ENCODE measurements at regions not wholly inside any gene's neighbourhood (a gene's known extent, or its start where the extent isn't known, plus 50 kb on each side); places are given as distances from the start of the nearest gene placed in this dataset.

DNA sequence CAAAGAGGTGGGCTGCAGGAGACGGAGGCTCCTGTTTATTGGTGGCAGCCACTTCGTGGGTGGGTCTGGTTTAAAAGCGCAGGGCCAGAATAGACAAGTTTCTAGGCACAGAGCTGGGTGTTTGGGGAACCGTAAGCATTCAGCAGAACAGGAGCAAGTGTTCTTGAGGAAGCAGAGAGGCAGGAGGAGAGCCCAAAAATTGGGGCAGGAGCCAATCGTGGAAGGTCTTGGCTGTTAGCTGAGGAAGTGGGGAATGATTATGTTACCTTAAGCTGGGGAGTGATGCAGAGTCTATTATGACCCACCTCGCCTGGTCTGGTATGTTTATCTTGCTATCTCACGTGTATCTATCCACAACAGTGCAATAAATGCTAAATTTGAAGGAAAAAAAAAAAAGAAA lies 64.3 kb upstream of the ATL2 start:
- Histone ChIP-seq H3K9me3 (no peaks in the 10 kb centered on the region), H3K27ac (no peak overlapping the region), H3K4me1 (ENCODE audit: control insufficient read depth in 1 of 2, low read depth in 2 of 2) (peaks cover 11 to 21% of the 10 kb centered on the region in 2 donors), H3K4me3 (no peak overlapping the region), H3K27me3 (replicated peaks; ENCODE audit: insufficient read depth) (no peaks in the 10 kb centered on the region), H3K36me3 (no peaks in the 10 kb centered on the region)
- DNase-seq (ENCODE audit: low spot score) (no peak), ATAC-seq (ENCODE audit: insufficient number of reproducible peaks, low FRiP score, low read depth) (no peak)
- TF ChIP-seq, protein P1, sequence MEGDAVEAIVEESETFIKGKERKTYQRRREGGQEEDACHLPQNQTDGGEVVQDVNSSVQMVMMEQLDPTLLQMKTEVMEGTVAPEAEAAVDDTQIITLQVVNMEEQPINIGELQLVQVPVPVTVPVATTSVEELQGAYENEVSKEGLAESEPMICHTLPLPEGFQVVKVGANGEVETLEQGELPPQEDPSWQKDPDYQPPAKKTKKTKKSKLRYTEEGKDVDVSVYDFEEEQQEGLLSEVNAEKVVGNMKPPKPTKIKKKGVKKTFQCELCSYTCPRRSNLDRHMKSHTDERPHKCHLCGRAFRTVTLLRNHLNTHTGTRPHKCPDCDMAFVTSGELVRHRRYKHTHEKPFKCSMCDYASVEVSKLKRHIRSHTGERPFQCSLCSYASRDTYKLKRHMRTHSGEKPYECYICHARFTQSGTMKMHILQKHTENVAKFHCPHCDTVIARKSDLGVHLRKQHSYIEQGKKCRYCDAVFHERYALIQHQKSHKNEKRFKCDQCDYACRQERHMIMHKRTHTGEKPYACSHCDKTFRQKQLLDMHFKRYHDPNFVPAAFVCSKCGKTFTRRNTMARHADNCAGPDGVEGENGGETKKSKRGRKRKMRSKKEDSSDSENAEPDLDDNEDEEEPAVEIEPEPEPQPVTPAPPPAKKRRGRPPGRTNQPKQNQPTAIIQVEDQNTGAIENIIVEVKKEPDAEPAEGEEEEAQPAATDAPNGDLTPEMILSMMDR (IDR thresholded peaks at IDR 0.05): no peak

DNA sequence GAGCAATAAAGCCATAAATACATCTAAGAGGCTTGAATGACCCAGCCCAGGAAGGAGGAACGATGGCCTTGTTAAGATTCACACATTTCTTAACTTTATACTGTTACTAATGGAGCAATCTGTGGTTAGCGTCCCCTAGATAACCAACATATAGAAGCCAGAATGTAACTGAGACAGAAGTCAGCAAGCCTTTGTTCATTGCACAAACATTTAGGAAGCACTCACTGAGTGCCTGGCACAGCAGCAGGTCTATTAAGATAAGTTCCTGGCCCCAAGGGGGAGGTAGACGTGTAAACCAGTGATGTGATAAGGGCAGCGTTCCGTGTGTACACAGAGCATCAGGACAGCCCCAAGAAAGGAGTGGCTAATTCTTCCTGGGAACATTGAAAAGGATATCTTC lies 63.6 kb upstream of the ATL2 start:
- Histone ChIP-seq H3K9me3 (no peaks in the 10 kb centered on the region), H3K4me3 (no peak overlapping the region), H3K4me1 (ENCODE audit: control insufficient read depth in 1 of 2, low read depth in 2 of 2) (peaks cover 11 to 21% of the 10 kb centered on the region in 2 donors), H3K36me3 (no peaks in the 10 kb centered on the region), H3K27ac (no peak overlapping the region), H3K27me3 (replicated peaks; ENCODE audit: insufficient read depth) (no peaks in the 10 kb centered on the region)
- TF ChIP-seq, protein P1 (IDR thresholded peaks at IDR 0.05): no peak
- no peak for ATAC-seq (ENCODE audit: insufficient number of reproducible peaks, low FRiP score, low read depth)
- no peak for DNase-seq (ENCODE audit: low spot score)

DNA sequence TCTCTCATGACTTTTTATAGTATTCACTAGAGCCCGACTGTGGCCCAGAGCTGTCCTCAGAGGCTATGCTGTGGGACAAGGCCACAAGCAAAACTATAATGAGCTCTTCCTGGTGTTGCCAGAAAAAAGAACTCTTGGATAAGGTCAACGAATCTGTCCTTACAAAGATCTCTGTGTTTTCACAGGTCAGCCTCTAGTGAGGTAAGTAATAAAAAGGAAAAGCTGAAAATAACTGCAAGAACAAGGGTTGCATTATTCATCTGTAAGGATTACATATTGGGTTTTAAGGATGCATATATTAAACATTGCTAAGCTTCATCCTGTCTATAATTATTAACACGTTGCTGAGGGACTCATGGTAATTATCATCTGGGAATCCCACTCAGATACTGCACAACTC lies 62.8 kb upstream of the ATL2 start:
- TF ChIP-seq, protein P1 (IDR thresholded peaks at IDR 0.05): no peak
- ATAC-seq (ENCODE audit: insufficient number of reproducible peaks, low FRiP score, low read depth) (no peak), DNase-seq (ENCODE audit: low spot score) (no peak)
- no peaks in the 10 kb centered on the region for H3K27me3 ChIP-seq (replicated peaks; ENCODE audit: insufficient read depth)
- peaks cover 11 to 21% of the 10 kb centered on the region in 2 donors for H3K4me1 ChIP-seq (ENCODE audit: control insufficient read depth in 1 of 2, low read depth in 2 of 2)
- no peak overlapping the region for H3K27ac ChIP-seq
- no peak overlapping the region for H3K4me3 ChIP-seq
- H3K9me3 ChIP-seq: no peaks in the 10 kb centered on the region
- H3K36me3 ChIP-seq: no peaks in the 10 kb centered on the region

DNA sequence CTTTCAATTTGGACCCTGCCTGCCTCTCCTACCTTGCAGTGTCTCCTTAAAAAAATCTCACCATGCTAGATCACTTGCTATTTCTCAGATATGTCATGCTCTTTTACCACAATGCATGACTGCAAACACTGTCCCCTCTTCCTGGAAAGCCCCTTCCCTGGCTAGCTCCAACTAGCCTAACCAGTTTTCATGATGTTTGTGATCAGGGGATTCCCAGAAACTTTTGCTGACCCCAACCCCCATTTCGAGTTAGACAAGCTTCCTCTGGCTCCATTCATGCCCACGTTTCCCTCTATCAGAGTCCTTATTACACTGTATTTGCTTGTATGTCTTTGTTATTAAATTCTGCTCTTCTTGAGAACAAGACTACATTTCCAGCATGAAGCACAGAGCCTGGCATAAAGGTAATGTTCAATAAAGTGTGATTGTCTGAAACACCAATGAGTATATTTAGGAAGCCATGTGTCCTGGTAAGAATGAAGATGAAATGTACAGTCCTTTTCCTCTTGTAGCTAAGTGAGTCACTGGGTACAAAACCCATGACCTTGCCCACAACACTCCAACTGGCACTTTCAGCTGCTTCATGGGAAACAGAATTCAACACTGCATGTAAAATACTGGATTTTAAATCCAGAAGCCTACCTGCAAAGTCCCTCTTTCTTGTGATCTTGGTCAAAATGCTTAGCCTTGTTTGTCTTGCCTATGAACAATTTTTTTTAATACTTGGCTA lies 62.0 kb upstream of the ATL2 start:
- ATAC-seq (ENCODE audit: insufficient number of reproducible peaks, low FRiP score, low read depth): no peak
- Histone ChIP-seq H3K27ac (no peak overlapping the region), H3K36me3 (no peaks in the 10 kb centered on the region), H3K4me3 (no peak overlapping the region), H3K9me3 (no peaks in the 10 kb centered on the region), H3K4me1 (ENCODE audit: control insufficient read depth in 1 of 2, low read depth in 2 of 2) (peaks cover 11 to 21% of the 10 kb centered on the region in 2 donors), H3K27me3 (replicated peaks; ENCODE audit: insufficient read depth) (no peaks in the 10 kb centered on the region)
- no peak for DNase-seq (ENCODE audit: low spot score)
- TF ChIP-seq, protein P1 (IDR thresholded peaks at IDR 0.05): no peak

DNA sequence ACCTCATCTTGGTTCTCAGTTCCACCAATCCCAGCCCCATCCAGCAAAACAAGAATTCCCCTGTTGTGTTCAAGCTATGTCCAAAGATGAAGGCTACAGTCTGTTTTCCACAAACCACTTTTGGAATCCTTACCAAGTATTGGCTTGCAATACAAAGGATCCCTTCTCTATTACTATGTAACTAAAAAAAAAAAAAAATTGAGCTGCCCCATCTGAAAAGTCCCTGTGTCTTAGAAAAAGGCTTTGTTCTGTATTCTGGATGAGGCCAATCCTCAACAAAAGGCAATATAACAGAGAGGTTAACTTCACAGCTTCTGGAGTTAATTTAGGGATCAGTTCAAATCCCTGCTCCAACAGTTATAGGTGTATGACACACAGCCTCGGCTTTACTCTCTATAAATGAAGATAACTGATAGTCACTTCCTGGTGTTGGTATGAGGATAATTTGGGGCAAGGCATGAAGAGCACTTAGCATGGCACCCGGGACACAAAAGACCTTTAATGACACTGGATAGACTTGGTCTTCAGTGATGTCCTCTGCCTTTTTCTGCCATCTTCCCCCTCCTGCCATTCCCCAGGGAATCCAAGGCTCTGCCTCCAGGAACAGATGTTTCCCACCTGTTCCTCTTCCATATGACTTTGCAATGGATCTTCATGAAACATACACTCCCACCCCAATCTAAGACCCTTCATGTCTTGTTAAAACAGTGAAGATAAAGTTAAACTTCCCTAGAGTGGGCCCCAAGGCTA lies 61.2 kb upstream of the ATL2 start:
- Histone ChIP-seq H3K27me3 (replicated peaks; ENCODE audit: insufficient read depth) (no peaks in the 10 kb centered on the region), H3K36me3 (no peaks in the 10 kb centered on the region), H3K27ac (no peak overlapping the region), H3K4me1 (ENCODE audit: control insufficient read depth in 1 of 2, low read depth in 2 of 2) (peaks cover 11 to 18% of the 10 kb centered on the region in 2 donors), H3K4me3 (no peak overlapping the region), H3K9me3 (no peaks in the 10 kb centered on the region)
- ATAC-seq (ENCODE audit: insufficient number of reproducible peaks, low FRiP score, low read depth): no peak
- TF ChIP-seq, protein P1 (IDR thresholded peaks at IDR 0.05): no peak
- DNase-seq (ENCODE audit: low spot score): no peak

All from thoracic aorta (tissue), 2 donors.